Erythroblast (primary cell): ENCODE measurements at regions not wholly inside any gene's neighbourhood (a gene's known extent, or its start where the extent isn't known, plus 50 kb on each side); places are given as distances from the start of the nearest gene placed in this dataset.

Experiments
- GATA1 ChIP-seq: IDR thresholded peaks from 2 replicates; pipeline ENCODE4 v1.6.1; 2011; ENCODE audit warnings: low read depth, mild to moderate bottlenecking, control low read depth, low read length, moderate library complexity
- POLR2A ChIP-seq: IDR thresholded peaks from 2 replicates; pipeline ENCODE4 v1.6.1; 2011; ENCODE audit warnings: mild to moderate bottlenecking, low read length

DNA sequence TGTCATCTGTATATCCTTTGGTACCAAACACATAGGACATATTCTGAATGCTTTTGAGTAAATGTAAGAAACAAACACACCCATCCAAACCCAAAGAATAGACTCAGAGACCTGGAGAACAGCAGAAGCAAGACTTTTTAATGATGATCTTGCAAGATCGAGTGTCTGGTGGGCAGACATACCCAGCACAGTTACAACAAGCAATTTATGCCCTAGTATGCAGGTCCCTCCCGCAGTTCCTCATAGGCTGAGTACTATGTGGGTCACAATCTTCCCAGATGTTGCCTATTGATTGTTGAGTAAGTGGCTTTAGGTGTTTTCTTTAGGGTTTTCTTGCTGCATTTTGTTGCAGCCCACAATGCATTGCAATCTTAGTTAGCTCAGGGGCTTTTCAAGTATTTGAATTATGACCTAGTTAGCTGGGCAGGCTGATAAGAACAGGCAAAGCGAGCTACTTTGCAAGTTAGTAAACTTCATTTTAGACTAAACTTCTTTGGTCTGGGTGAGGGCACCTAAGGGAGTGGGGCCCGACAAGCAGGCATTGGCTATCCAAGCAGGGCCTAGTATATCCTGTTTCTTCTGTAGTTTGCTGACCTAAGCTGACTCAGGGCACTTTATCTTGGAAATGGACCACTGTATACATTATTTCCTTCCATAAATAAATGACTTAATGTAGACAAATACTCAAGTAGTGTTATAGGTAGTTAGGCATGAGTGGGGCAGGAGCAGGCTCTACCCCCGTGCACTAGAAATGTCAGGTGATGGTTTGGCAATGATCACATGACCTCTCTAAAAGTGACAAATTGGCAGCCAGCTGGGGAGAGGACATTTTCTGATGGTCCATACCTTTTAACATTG lies 87.3 kb upstream of the LIPC start:
- no peak for TF ChIP-seq POLR2A
- TF ChIP-seq GATA1 = no peak
